WTC11 (cell line): ENCODE measurements at regions not wholly inside any gene's neighbourhood (a gene's known extent, or its start where the extent isn't known, plus 50 kb on each side); places are given as distances from the start of the nearest gene placed in this dataset.

Experiments used
- ATAC-seq: fragments of 200-7000 bp; cut with Tn5 transposase; 2 replicates; pipeline ENCODE4 v1.10.0; 2021; ENCODE audit warnings: mild to moderate bottlenecking, moderate library complexity
- CTCF ChIA-PET: fragments of 300-600 bp; sonication (Branson Sonifier 250); formaldehyde crosslinking; loops from one replicate; lab custom pipeline; 2021; ENCODE audit warnings: antibody characterized with exemption; lab: Charles Lee
- POLR2A ChIA-PET: fragments of 350-600 bp; sonication (Branson Sonifier 250); formaldehyde crosslinking; loops from one replicate; lab custom pipeline; 2021; ENCODE audit warnings: antibody characterized with exemption; lab: Charles Lee
- DNase-seq: peaks from one replicate; pipeline ENCODE4 v3.0.0; 2021; ENCODE audit warnings: low spot score
- H3K27ac Mint-ChIP-seq: 2 replicates; pipeline ENCODE4 v1.8.0; 2021; ENCODE audit warnings: mixed read lengths
- H3K27me3 Mint-ChIP-seq: 2 replicates; pipeline ENCODE4 v1.8.0; 2021; ENCODE audit warnings: low read depth, mild to moderate bottlenecking, moderate library complexity, mixed read lengths
- H3K36me3 Mint-ChIP-seq: 2 replicates; pipeline ENCODE4 v1.8.0; 2021; ENCODE audit warnings: mixed read lengths
- H3K4me1 Mint-ChIP-seq: 2 replicates; pipeline ENCODE4 v1.8.0; 2022; ENCODE audit warnings: mixed read lengths
- H3K4me3 Mint-ChIP-seq: 2 replicates; pipeline ENCODE4 v1.8.0; 2021; ENCODE audit warnings: mild to moderate bottlenecking, moderate library complexity, mixed read lengths
- H3K9me3 Mint-ChIP-seq: 2 replicates; pipeline ENCODE4 v1.8.0; 2021; ENCODE audit warnings: mixed read lengths
- CBFB ChIP-seq: sonication (generic); formaldehyde crosslinking; IDR thresholded peaks from 2 replicates; pipeline ENCODE4 v1.8.1; 2022; ENCODE audit warnings: mild to moderate bottlenecking, low read depth, missing genetic modification reagents
- CTCF ChIP-seq: fragments of 200-600 bp; IDR thresholded peaks from 2 replicates; pipeline ENCODE4 v1.8.0; 2022; ENCODE audit warnings: antibody characterized with exemption
- EMX1 ChIP-seq: fragments of 250-450 bp; sonication (Bioruptor Pico); IDR thresholded peaks from 2 replicates; pipeline ENCODE4 v1.8.0; 2021; ENCODE audit warnings: mild to moderate bottlenecking
- IRF2 ChIP-seq: sonication (generic); formaldehyde crosslinking; IDR thresholded peaks from 2 replicates; pipeline ENCODE4 v1.8.0; 2022; ENCODE audit warnings: low read depth, missing genetic modification reagents, borderline replicate concordance
- JAZF1 ChIP-seq: fragments of 250-450 bp; sonication (Bioruptor Pico); IDR thresholded peaks from 2 replicates; pipeline ENCODE4 v1.9.0; 2021; ENCODE audit warnings: moderate library complexity, mild to moderate bottlenecking, inconsistent platforms
- JUN ChIP-seq: sonication (generic); formaldehyde crosslinking; IDR thresholded peaks from 2 replicates; pipeline ENCODE4 v1.8.0; 2023; ENCODE audit warnings: mild to moderate bottlenecking, missing genetic modification reagents
- MLX ChIP-seq: sonication (generic); formaldehyde crosslinking; IDR thresholded peaks from 2 replicates; pipeline ENCODE4 v1.8.1; 2023; ENCODE audit warnings: mild to moderate bottlenecking, missing genetic modification reagents, moderate library complexity
- NFATC4 ChIP-seq: fragments of 250-450 bp; sonication (Bioruptor Pico); IDR thresholded peaks from 2 replicates; pipeline ENCODE4 v1.9.0; 2021; ENCODE audit warnings: mild to moderate bottlenecking
- NR2C2 ChIP-seq: sonication (generic); formaldehyde crosslinking; IDR thresholded peaks from 2 replicates; pipeline ENCODE4 v1.8.0; 2022; ENCODE audit warnings: mild to moderate bottlenecking, missing genetic modification reagents
- PRDM15 ChIP-seq: sonication (generic); formaldehyde crosslinking; IDR thresholded peaks from 2 replicates; pipeline ENCODE4 v1.8.0; 2022; ENCODE audit warnings: missing genetic modification reagents
- SMAD3 ChIP-seq: sonication (generic); formaldehyde crosslinking; IDR thresholded peaks from 2 replicates; pipeline ENCODE4 v1.8.0; 2022; ENCODE audit warnings: missing genetic modification reagents, mild to moderate bottlenecking, borderline replicate concordance
- SMAD4 ChIP-seq: sonication (generic); formaldehyde crosslinking; IDR thresholded peaks from 2 replicates; pipeline ENCODE4 v1.8.0; 2022; ENCODE audit warnings: mild to moderate bottlenecking, missing genetic modification reagents
- ZBTB21 ChIP-seq: sonication (generic); formaldehyde crosslinking; IDR thresholded peaks from 2 replicates; pipeline ENCODE4 v1.8.1; 2023; ENCODE audit warnings: mild to moderate bottlenecking, missing genetic modification reagents, borderline replicate concordance
- ZBTB43 ChIP-seq: sonication (generic); formaldehyde crosslinking; IDR thresholded peaks from 2 replicates; pipeline ENCODE4 v1.8.1; 2023; ENCODE audit warnings: mild to moderate bottlenecking, missing genetic modification reagents
- ZNF281 ChIP-seq: sonication (generic); formaldehyde crosslinking; IDR thresholded peaks from 2 replicates; pipeline ENCODE4 v1.8.0; 2023; ENCODE audit warnings: mild to moderate bottlenecking, missing genetic modification reagents
- ZSCAN18 ChIP-seq: fragments of 250-450 bp; sonication (Bioruptor Pico); IDR thresholded peaks from 2 replicates; pipeline ENCODE4 v2.1.2; 2022; ENCODE audit warnings: mild to moderate bottlenecking, moderate library complexity

- DNase-seq (no peak), ATAC-seq (no peak)
- POLR2A ChIA-PET: no interaction called here
- Mint-ChIP-seq H3K36me3 (no peaks in the 10 kb centered on the region), H3K27me3 (no peaks in the 10 kb centered on the region), H3K4me3 (no peak overlapping the region), H3K9me3 (no peaks in the 10 kb centered on the region), H3K27ac (no peak overlapping the region), H3K4me1 (no peaks in the 10 kb centered on the region)
- CTCF ChIA-PET: no interaction called here
- TF ChIP-seq PRDM15 (CRISPR knock-in tag): no peak
- no peak for TF ChIP-seq CBFB
- no peak for TF ChIP-seq EMX1 (CRISPR knock-in tag)
- no peak for TF ChIP-seq NR2C2 (CRISPR knock-in tag)
- no peak for TF ChIP-seq SMAD3 (CRISPR knock-in tag)
- TF ChIP-seq JAZF1 (CRISPR knock-in tag): no peak
- TF ChIP-seq CTCF: no peak
- TF ChIP-seq ZBTB43 (CRISPR knock-in tag): no peak
- TF ChIP-seq SMAD4: no peak
- no peak for TF ChIP-seq ZNF281 (CRISPR knock-in tag)
- no peak for TF ChIP-seq NFATC4 (CRISPR knock-in tag)
- no peak for TF ChIP-seq IRF2 (CRISPR knock-in tag)
- no peak for TF ChIP-seq JUN (CRISPR knock-in tag)
- no peak for TF ChIP-seq ZBTB21
- TF ChIP-seq MLX (CRISPR knock-in tag): no peak
- no peak for TF ChIP-seq ZSCAN18
Measured at GRCh38 chr3:102165367-102165766, 269.4 kb upstream of the ZPLD1 start.
